ENCODE measurements at regions not wholly inside any gene's neighbourhood (a gene's known extent, or its start where the extent isn't known, plus 50 kb on each side); places are given as distances from the start of the nearest gene placed in this dataset.
A peak's percentile ranks its signal among the peaks of the same experiment; 100 is the strongest.

DNA sequence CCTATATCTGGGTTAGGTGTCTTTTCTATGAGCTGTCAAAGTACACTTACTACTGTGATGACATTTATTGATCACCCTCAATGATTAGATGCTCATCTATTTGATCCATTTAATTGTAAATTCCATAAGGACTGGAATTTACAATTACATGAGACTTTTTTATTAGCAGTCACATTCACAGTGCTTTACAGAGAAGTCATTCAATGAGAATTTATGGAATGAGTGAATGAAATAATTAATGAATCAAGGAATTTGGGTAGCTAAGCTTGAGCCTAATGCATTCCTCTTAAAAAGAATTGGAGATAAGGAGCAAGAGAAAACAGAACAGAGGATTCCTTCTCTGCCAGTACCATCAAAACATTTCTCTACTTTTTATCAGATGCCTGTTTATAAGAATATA lies 1437.5 kb upstream of the CDH8 start:
- Histone ChIP-seq H3K27me3 (no peaks in the 10 kb centered on the region), H3K27ac (no peak overlapping the region), H3K4me3 (replicated peaks in 1 of 3) (no peak overlapping the region), H3K4me1 (no peaks in the 10 kb centered on the region), H3K9me3 (no peaks in the 10 kb centered on the region), H3K36me3 (no peaks in the 10 kb centered on the region)
- no peak for TF ChIP-seq POLR2A (IDR thresholded peaks at IDR 0.05)
- TF ChIP-seq, protein P1, sequence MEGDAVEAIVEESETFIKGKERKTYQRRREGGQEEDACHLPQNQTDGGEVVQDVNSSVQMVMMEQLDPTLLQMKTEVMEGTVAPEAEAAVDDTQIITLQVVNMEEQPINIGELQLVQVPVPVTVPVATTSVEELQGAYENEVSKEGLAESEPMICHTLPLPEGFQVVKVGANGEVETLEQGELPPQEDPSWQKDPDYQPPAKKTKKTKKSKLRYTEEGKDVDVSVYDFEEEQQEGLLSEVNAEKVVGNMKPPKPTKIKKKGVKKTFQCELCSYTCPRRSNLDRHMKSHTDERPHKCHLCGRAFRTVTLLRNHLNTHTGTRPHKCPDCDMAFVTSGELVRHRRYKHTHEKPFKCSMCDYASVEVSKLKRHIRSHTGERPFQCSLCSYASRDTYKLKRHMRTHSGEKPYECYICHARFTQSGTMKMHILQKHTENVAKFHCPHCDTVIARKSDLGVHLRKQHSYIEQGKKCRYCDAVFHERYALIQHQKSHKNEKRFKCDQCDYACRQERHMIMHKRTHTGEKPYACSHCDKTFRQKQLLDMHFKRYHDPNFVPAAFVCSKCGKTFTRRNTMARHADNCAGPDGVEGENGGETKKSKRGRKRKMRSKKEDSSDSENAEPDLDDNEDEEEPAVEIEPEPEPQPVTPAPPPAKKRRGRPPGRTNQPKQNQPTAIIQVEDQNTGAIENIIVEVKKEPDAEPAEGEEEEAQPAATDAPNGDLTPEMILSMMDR (IDR thresholded peaks at IDR 0.05) = no peak
- intact Hi-C loops (cut with DNase I) = no loop called here
- no peak for DNase-seq

DNA sequence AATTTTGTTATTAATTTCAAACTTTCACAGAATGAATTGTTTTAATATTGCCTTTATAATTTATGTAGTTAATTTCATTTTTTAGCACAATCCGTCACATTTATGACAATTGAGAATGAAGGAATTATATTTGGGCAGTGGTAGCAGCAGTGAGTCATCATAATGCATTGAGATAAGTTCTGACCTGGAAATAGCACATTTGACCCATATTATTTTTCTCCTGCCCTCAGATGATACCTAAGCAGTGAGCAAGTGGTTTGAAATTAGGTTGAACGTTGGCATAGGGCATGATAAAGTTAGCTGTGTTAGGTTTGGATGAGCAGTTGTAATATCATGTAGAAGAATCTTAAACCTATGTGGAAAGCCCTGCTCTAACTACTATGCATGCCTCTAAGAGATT lies 1431.3 kb upstream of the CDH8 start:
- Histone ChIP-seq H3K4me3 (replicated peaks in 1 of 3) (no peak overlapping the region), H3K4me1 (no peaks in the 10 kb centered on the region), H3K27me3 (no peaks in the 10 kb centered on the region), H3K27ac (no peak overlapping the region), H3K9me3 (no peaks in the 10 kb centered on the region), H3K36me3 (no peaks in the 10 kb centered on the region)
- WGBS, 2 donors = 68 to 70% methylated on average over 2 of the region's 2 CpGs
- no peak for DNase-seq
- TF ChIP-seq, protein P1 (IDR thresholded peaks at IDR 0.05) = no peak
- no peak for TF ChIP-seq POLR2A (IDR thresholded peaks at IDR 0.05)
- intact Hi-C loops (cut with DNase I) = no loop called here

DNA sequence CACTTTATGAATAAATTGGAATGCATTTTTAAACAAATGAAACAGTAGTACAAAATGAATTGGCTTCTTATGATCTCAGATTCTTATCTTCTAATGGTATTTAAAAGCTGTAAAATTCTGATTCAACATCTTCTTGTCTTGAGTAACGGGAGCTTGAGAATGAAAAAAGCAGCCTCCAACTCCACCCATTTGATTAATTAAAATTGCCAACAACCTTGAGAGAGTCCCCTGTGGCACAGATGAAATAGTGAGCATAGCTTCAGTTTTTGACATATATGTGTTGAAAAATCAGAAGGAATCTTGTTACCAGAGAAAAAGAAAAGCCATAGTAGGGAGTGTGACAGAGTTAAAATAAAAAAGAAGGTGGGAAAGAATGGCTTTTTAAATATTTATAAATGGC lies 1426.1 kb upstream of the CDH8 start:
- H3K4me1 ChIP-seq = no peaks in the 10 kb centered on the region
- no peak overlapping the region for H3K27ac ChIP-seq
- no peak overlapping the region for H3K4me3 ChIP-seq (replicated peaks in 1 of 3)
- 95 to 96% methylated on average over 1 of the region's 1 CpG for WGBS, 2 donors
- H3K36me3 ChIP-seq = no peaks in the 10 kb centered on the region
- no peak for TF ChIP-seq POLR2A (IDR thresholded peaks at IDR 0.05)
- TF ChIP-seq, protein P1 (IDR thresholded peaks at IDR 0.05) = no peak
- H3K9me3 ChIP-seq = no peaks in the 10 kb centered on the region
- intact Hi-C loops (cut with DNase I) = no loop called here
- H3K27me3 ChIP-seq = no peaks in the 10 kb centered on the region
- DNase-seq = no peak

- H3K9me3 ChIP-seq = no peaks in the 10 kb centered on the region
Observed at GRCh38 chr16:63461248-63461841, 1425.1 kb upstream of the CDH8 start.

GRCh38 chr16:63458846-63459245 lies 1422.6 kb upstream of the CDH8 start:
- TF ChIP-seq, protein P1 (IDR thresholded peaks at IDR 0.05) = no peak
- no peak for TF ChIP-seq POLR2A (IDR thresholded peaks at IDR 0.05)
- intact Hi-C loops (cut with DNase I) = no loop called here
- Histone ChIP-seq H3K9me3 (no peaks in the 10 kb centered on the region), H3K27ac (no peak overlapping the region), H3K4me3 (replicated peaks in 1 of 3) (no peak overlapping the region), H3K36me3 (no peaks in the 10 kb centered on the region), H3K4me1 (no peaks in the 10 kb centered on the region), H3K27me3 (no peaks in the 10 kb centered on the region)
- DNase-seq = no peak
- WGBS, 2 donors = 94 to 95% methylated on average over 5 of the region's 5 CpGs

More at GRCh38 chr16:63461248-63461841, 1425.1 kb upstream of the CDH8 start:
- DNase-seq = peak; percentile 12 to 15
- Histone ChIP-seq H3K27me3 (no peaks in the 10 kb centered on the region), H3K4me3 (replicated peaks in 1 of 3) (no peak overlapping the region), H3K27ac (no peak overlapping the region), H3K4me1 (no peaks in the 10 kb centered on the region), H3K36me3 (no peaks in the 10 kb centered on the region)
- no peak for TF ChIP-seq POLR2A (IDR thresholded peaks at IDR 0.05)
- TF ChIP-seq, protein P1 (IDR thresholded peaks at IDR 0.05) = peak in 4 of 6 experiments; percentile 14 to 54 (median 36)
- 63 to 67% methylated on average over 3 of the region's 3 CpGs for WGBS, 2 donors
- intact Hi-C loops (cut with DNase I) = no loop called here

Data from thyroid gland (tissue), 4 donors.